ENCODE measurements at regions not wholly inside any gene's neighbourhood (a gene's known extent, or its start where the extent isn't known, plus 50 kb on each side); places are given as distances from the start of the nearest gene placed in this dataset.

GRCh38 chr4:136203199-136203598, 1329.1 kb downstream of the PCDH18 start:
- no peaks in the 10 kb centered on the region for H3K4me1 ChIP-seq
- no peak overlapping the region for H2AFZ ChIP-seq
- no peak overlapping the region for H3K4me2 ChIP-seq (ENCODE audit: low read length)
- no peaks in the 10 kb centered on the region for H3K79me2 ChIP-seq
- H3K27ac ChIP-seq, result no peak overlapping the region
- H3K9me3 ChIP-seq (ENCODE audit: control insufficient read depth, low read length), result no peaks in the 10 kb centered on the region
- no peaks in the 10 kb centered on the region for H3K36me3 ChIP-seq (ENCODE audit: control insufficient read depth, insufficient read depth, low read length)
- H3K27me3 ChIP-seq (ENCODE audit: control insufficient read depth, insufficient read depth, low read length), result no peaks in the 10 kb centered on the region
- TF ChIP-seq CTCF (IDR thresholded peaks at IDR 0.05), result no peak
- no peak overlapping the region for H3K4me3 ChIP-seq (ENCODE audit: low read depth, low read length)
- no peak overlapping the region for H3K9ac ChIP-seq

GRCh38 chr4:136198358-136198757, 1333.9 kb downstream of the PCDH18 start:
- Histone ChIP-seq H3K9ac (no peak overlapping the region), H3K27me3 (ENCODE audit: control insufficient read depth, insufficient read depth, low read length) (no peaks in the 10 kb centered on the region), H3K4me3 (ENCODE audit: low read depth, low read length) (no peak overlapping the region), H3K4me1 (no peaks in the 10 kb centered on the region), H3K36me3 (ENCODE audit: control insufficient read depth, insufficient read depth, low read length) (no peaks in the 10 kb centered on the region), H3K9me3 (ENCODE audit: control insufficient read depth, low read length) (no peaks in the 10 kb centered on the region), H3K79me2 (no peaks in the 10 kb centered on the region), H3K27ac (no peak overlapping the region), H2AFZ (no peak overlapping the region), H3K4me2 (ENCODE audit: low read length) (no peak overlapping the region)
- no peak for TF ChIP-seq CTCF (IDR thresholded peaks at IDR 0.05)

GRCh38 chr4:136194962-136195361, 1337.3 kb downstream of the PCDH18 start:
- no peaks in the 10 kb centered on the region for H3K4me1 ChIP-seq
- no peaks in the 10 kb centered on the region for H3K27me3 ChIP-seq (ENCODE audit: control insufficient read depth, insufficient read depth, low read length)
- H3K36me3 ChIP-seq (ENCODE audit: control insufficient read depth, insufficient read depth, low read length), result no peaks in the 10 kb centered on the region
- no peak overlapping the region for H3K4me3 ChIP-seq (ENCODE audit: low read depth, low read length)
- H3K4me2 ChIP-seq (ENCODE audit: low read length), result no peak overlapping the region
- no peak for TF ChIP-seq CTCF (IDR thresholded peaks at IDR 0.05)
- no peak overlapping the region for H2AFZ ChIP-seq
- H3K27ac ChIP-seq, result no peak overlapping the region
- H3K79me2 ChIP-seq, result no peaks in the 10 kb centered on the region
- no peaks in the 10 kb centered on the region for H3K9me3 ChIP-seq (ENCODE audit: control insufficient read depth, low read length)
- no peak overlapping the region for H3K9ac ChIP-seq

- no peaks in the 10 kb centered on the region for H3K9me3 ChIP-seq (ENCODE audit: control insufficient read depth, low read length)
- no peaks in the 10 kb centered on the region for H3K79me2 ChIP-seq
- no peak overlapping the region for H2AFZ ChIP-seq
- H3K27me3 ChIP-seq (ENCODE audit: control insufficient read depth, insufficient read depth, low read length), result no peaks in the 10 kb centered on the region
- no peak for TF ChIP-seq CTCF (IDR thresholded peaks at IDR 0.05)
- no peaks in the 10 kb centered on the region for H3K4me1 ChIP-seq
- no peak overlapping the region for H3K27ac ChIP-seq
- H3K9ac ChIP-seq, result no peak overlapping the region
- no peak overlapping the region for H3K4me2 ChIP-seq (ENCODE audit: low read length)
- H3K36me3 ChIP-seq (ENCODE audit: control insufficient read depth, insufficient read depth, low read length), result no peaks in the 10 kb centered on the region
- no peak overlapping the region for H3K4me3 ChIP-seq (ENCODE audit: low read depth, low read length)
These were observed 1345.6 kb downstream of the PCDH18 start for GRCh38 chr4:136186650-136187049.

GRCh38 chr4:136183513-136183912, 1348.8 kb downstream of the PCDH18 start:
- Histone ChIP-seq H3K4me3 (ENCODE audit: low read depth, low read length) (no peak overlapping the region), H3K27me3 (ENCODE audit: control insufficient read depth, insufficient read depth, low read length) (no peaks in the 10 kb centered on the region), H3K4me2 (ENCODE audit: low read length) (no peak overlapping the region), H3K27ac (no peak overlapping the region), H3K4me1 (no peaks in the 10 kb centered on the region), H3K36me3 (ENCODE audit: control insufficient read depth, insufficient read depth, low read length) (no peaks in the 10 kb centered on the region), H2AFZ (no peak overlapping the region), H3K9me3 (ENCODE audit: control insufficient read depth, low read length) (no peaks in the 10 kb centered on the region), H3K9ac (no peak overlapping the region), H3K79me2 (no peaks in the 10 kb centered on the region)
- no peak for TF ChIP-seq CTCF (IDR thresholded peaks at IDR 0.05)

Data from parathyroid adenoma (tissue), 2 donors.